Stimulated activated naive B cell treated with anti-CD40 and anti-IgM and Interleukin-4, amounts not matched to agents 10 μg/mL and 1 μg/mL and 100 μg/mL, for 72 hours (primary cell): ENCODE measurements at regions not wholly inside any gene's neighbourhood (a gene's known extent, or its start where the extent isn't known, plus 50 kb on each side); places are given as distances from the start of the nearest gene placed in this dataset.

ENCODE experiments used
- ATAC-seq, 2 donors: fragments of 150-1000 bp; cut with Tn5 transposase; replicated peaks; 2 replicates each; pipeline ENCODE4 v1.10.0; 2021; ENCODE audit warnings: moderate library complexity in 1 of 2
- DNase-seq: peaks from one replicate; pipeline ENCODE4 v3.0.0; 2021
- H3K27ac Mint-ChIP-seq: one replicate; pipeline ENCODE4 v1.8.0; 2022; ENCODE audit warnings: mild to moderate bottlenecking, mixed read lengths
- H3K27me3 Mint-ChIP-seq, 2 donors: one replicate each; pipeline ENCODE4 v1.8.0; 2022; ENCODE audit warnings: mixed read lengths in 2 of 2
- H3K36me3 Mint-ChIP-seq, 2 donors: one replicate each; pipeline ENCODE4 v1.8.0; 2022; ENCODE audit warnings: mixed read lengths in 2 of 2, mild to moderate bottlenecking in 1 of 2
- H3K4me1 Mint-ChIP-seq, 2 donors: one replicate each; pipeline ENCODE4 v1.8.0; 2022; ENCODE audit warnings: mixed read lengths in 2 of 2, mild to moderate bottlenecking in 1 of 2
- H3K4me3 Mint-ChIP-seq, 2 donors: one replicate each; pipeline ENCODE4 v1.8.0; 2022; ENCODE audit warnings: mild to moderate bottlenecking in 2 of 2, mixed read lengths in 2 of 2, moderate library complexity in 1 of 2
- H3K9me3 Mint-ChIP-seq, 2 donors: one replicate each; pipeline ENCODE4 v1.8.0; 2022; ENCODE audit warnings: mixed read lengths in 2 of 2, mild to moderate bottlenecking in 1 of 2

DNA sequence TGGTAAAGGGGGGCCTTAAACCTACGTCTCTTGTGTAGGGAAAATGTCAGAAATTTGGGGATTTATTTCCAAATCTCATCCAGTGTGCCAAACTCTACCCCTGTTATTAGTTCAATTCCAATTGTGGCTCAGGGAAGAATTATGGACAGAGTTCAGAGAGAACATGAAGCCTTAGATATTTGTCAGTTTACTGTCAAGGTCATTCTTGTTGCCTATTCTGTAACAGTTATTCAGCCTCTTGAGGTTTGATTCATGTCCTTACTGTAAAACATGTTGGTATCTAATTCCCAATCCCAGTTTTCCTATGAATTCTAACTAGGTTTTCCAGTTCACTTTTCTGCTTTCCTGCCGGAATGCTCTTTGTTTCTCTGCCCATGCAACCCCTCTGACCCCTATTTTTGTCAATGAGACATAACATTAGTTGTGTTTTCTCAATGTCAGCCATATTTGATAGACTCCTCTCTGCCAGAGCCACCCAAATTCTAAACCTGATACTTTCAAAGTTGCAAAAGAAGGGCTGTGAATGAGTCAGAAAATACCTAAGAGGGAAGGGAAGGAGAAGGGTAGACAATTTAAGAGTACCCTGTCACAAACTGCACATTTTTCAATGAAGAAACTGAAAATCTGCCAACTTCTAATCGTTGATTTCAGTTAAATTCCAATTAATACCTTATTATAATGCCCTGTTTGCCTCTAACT lies 52.4 kb downstream of the ATOSA start:
- no peaks in the 10 kb centered on the region for H3K27me3 Mint-ChIP-seq
- no peak overlapping the region for H3K4me3 Mint-ChIP-seq
- peaks cover 0 to 4% of the 10 kb centered on the region in 2 donors for H3K9me3 Mint-ChIP-seq
- H3K36me3 Mint-ChIP-seq, result peaks cover 10 to 25% of the 10 kb centered on the region in 2 donors
- peaks cover under 1 to 6% of the 10 kb centered on the region in 2 donors for H3K4me1 Mint-ChIP-seq
- DNase-seq (no peak), ATAC-seq (no peak)
- no peak overlapping the region for H3K27ac Mint-ChIP-seq

- Mint-ChIP-seq H3K4me3 (no peak overlapping the region), H3K27me3 (no peaks in the 10 kb centered on the region), H3K27ac (peak overlapping the region; percentile 1), H3K36me3 (peaks cover 15 to 38% of the 10 kb centered on the region in 2 donors), H3K4me1 (peaks cover 6 to 9% of the 10 kb centered on the region in 2 donors), H3K9me3 (peaks cover 0 to 4% of the 10 kb centered on the region in 2 donors)
- ATAC-seq (no peak), DNase-seq (no peak)
Observed at GRCh38 chr15:52624262-52624661, 54.9 kb downstream of the ATOSA start.

DNA sequence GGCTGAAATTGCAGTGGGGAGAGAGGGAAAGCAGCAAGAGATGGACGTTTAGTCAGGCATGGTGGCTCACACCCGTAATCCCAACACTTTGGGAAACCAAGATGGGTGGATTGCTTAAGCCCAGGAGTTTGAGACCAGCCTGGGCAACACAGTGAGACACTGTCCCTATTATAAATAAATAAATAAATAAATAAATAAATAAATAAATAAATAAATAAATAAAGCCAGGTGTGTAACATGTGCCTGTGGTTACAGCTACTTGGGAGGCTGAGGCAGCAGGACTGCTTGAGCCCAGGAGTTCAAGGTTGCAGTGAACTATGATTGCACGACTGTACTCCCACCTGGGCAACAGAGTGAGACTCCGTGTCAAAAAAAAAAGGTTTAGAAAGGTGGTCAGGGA lies 54.0 kb upstream of the ARPP19 start:
- H3K4me3 Mint-ChIP-seq, result no peak overlapping the region
- no peaks in the 10 kb centered on the region for H3K27me3 Mint-ChIP-seq
- peaks cover 15 to 44% of the 10 kb centered on the region in 2 donors for H3K36me3 Mint-ChIP-seq
- H3K9me3 Mint-ChIP-seq, result peaks cover 0 to 4% of the 10 kb centered on the region in 2 donors
- H3K27ac Mint-ChIP-seq, result no peak overlapping the region
- H3K4me1 Mint-ChIP-seq, result peaks cover 6 to 9% of the 10 kb centered on the region in 2 donors
- DNase-seq (no peak), ATAC-seq (no peak)

GRCh38 chr15:52620496-52620895 lies 51.7 kb upstream of the ARPP19 start:
- H3K27me3 Mint-ChIP-seq, result no peaks in the 10 kb centered on the region
- peaks cover 0 to 4% of the 10 kb centered on the region in 2 donors for H3K9me3 Mint-ChIP-seq
- H3K27ac Mint-ChIP-seq, result peak overlapping the region; percentile 65
- peaks cover 6 to 9% of the 10 kb centered on the region in 2 donors for H3K4me1 Mint-ChIP-seq
- ATAC-seq (no peak), DNase-seq (no peak)
- peaks cover 17 to 37% of the 10 kb centered on the region in 2 donors for H3K36me3 Mint-ChIP-seq
- H3K4me3 Mint-ChIP-seq, result no peak overlapping the region
